HepG2 (cell line): ENCODE measurements at regions not wholly inside any gene's neighbourhood (a gene's known extent, or its start where the extent isn't known, plus 50 kb on each side); places are given as distances from the start of the nearest gene placed in this dataset.

ENCODE experiments used
- POLR2A ChIP-seq, 2 experiments: IDR thresholded peaks; 2 replicates each; pipeline ENCODE4 v1.6.1; 2011; ENCODE audit warnings: low read depth in 2 of 2, low read length in 2 of 2, mild to moderate bottlenecking in 1 of 2, moderate library complexity in 1 of 2; ENCODE audit not compliant: insufficient read depth in 1 of 2
- TF ChIP-seq, protein P1 (sequence below): conservative IDR thresholded peaks from 2 replicates; pipeline ENCODE4 v1.6.1; 2018; ENCODE audit warnings: missing genetic modification reagents
- TF ChIP-seq, protein P2 (sequence below): sonication (generic); formaldehyde crosslinking; IDR thresholded peaks from 2 replicates; pipeline ENCODE4 v1.5.0; 2020; ENCODE audit warnings: mild to moderate bottlenecking, missing genetic modification reagents, moderate library complexity
- TF ChIP-seq, protein P3 (sequence below): sonication (generic); formaldehyde crosslinking; conservative IDR thresholded peaks from 2 replicates; pipeline ENCODE4 v1.4.0; 2020; ENCODE audit warnings: missing genetic modification reagents

DNA sequence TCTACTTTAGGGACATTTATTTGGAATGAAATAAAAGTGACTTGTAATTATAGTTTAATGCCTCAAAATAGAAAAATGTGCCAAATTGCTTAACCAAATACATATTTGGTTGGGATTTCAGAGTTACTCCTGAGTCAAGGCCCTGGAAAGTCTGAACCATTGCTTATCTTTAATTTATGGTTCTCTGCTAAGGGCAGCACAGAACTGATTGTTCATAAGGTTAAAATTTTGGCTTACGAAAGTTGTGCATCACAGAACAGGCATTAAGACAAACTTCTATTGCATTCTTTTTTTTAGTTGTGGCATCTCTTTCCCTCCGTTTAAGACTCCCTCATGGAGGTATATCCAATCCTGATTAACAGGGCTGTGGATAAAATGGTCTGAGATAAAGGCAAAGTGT is 92.2 kb upstream of the TENT5A start:
- TF ChIP-seq, protein P1, sequence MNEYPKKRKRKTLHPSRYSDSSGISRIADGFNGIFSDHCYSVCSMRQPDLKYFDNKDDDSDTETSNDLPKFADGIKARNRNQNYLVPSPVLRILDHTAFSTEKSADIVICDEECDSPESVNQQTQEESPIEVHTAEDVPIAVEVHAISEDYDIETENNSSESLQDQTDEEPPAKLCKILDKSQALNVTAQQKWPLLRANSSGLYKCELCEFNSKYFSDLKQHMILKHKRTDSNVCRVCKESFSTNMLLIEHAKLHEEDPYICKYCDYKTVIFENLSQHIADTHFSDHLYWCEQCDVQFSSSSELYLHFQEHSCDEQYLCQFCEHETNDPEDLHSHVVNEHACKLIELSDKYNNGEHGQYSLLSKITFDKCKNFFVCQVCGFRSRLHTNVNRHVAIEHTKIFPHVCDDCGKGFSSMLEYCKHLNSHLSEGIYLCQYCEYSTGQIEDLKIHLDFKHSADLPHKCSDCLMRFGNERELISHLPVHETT (CRISPR knock-in tag): no peak
- no peak for TF ChIP-seq POLR2A (IDR thresholded peaks at IDR 0.05; ENCODE audit: insufficient read depth in 1 of 2, low read depth in 2 of 2, low read length in 2 of 2)
- TF ChIP-seq, protein P2, sequence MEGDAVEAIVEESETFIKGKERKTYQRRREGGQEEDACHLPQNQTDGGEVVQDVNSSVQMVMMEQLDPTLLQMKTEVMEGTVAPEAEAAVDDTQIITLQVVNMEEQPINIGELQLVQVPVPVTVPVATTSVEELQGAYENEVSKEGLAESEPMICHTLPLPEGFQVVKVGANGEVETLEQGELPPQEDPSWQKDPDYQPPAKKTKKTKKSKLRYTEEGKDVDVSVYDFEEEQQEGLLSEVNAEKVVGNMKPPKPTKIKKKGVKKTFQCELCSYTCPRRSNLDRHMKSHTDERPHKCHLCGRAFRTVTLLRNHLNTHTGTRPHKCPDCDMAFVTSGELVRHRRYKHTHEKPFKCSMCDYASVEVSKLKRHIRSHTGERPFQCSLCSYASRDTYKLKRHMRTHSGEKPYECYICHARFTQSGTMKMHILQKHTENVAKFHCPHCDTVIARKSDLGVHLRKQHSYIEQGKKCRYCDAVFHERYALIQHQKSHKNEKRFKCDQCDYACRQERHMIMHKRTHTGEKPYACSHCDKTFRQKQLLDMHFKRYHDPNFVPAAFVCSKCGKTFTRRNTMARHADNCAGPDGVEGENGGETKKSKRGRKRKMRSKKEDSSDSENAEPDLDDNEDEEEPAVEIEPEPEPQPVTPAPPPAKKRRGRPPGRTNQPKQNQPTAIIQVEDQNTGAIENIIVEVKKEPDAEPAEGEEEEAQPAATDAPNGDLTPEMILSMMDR (CRISPR knock-in tag): no peak
- TF ChIP-seq, protein P3, sequence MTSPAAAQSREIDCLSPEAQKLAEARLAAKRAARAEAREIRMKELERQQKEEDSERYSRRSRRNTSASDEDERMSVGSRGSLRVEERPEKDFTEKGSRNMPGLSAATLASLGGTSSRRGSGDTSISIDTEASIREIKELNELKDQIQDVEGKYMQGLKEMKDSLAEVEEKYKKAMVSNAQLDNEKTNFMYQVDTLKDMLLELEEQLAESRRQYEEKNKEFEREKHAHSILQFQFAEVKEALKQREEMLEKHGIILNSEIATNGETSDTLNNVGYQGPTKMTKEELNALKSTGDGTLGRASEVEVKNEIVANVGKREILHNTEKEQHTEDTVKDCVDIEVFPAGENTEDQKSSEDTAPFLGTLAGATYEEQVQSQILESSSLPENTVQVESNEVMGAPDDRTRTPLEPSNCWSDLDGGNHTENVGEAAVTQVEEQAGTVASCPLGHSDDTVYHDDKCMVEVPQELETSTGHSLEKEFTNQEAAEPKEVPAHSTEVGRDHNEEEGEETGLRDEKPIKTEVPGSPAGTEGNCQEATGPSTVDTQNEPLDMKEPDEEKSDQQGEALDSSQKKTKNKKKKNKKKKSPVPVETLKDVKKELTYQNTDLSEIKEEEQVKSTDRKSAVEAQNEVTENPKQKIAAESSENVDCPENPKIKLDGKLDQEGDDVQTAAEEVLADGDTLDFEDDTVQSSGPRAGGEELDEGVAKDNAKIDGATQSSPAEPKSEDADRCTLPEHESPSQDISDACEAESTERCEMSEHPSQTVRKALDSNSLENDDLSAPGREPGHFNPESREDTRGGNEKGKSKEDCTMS (CRISPR knock-in tag): no peak
